GM21367 (cell line): ENCODE measurements at regions not wholly inside any gene's neighbourhood (a gene's known extent, or its start where the extent isn't known, plus 50 kb on each side); places are given as distances from the start of the nearest gene placed in this dataset.
"Not testable (repeated sequence)": the region's sequence is repeated elsewhere in the genome, so short reads cannot be mapped to it uniquely, and the experiment has no call there.

Source experiments
- ATAC-seq: cut with Tn5 transposase; IDR thresholded peaks from one replicate; pipeline ENCODE4 v1.9.1; 2021; ENCODE audit not compliant: unreplicated experiment

GRCh38 chr4:3878678-3879077, 112.5 kb downstream of the ADRA2C start:
- no peak for ATAC-seq

- ATAC-seq, result no peak
Measured at GRCh38 chr4:3879681-3880614, 113.8 kb downstream of the ADRA2C start.

- no peak for ATAC-seq
Measured at GRCh38 chr4:3880615-3881120, 114.5 kb downstream of the ADRA2C start.

GRCh38 chr4:3882316-3882885, 116.2 kb downstream of the ADRA2C start:
- not testable (repeated sequence) for ATAC-seq

- ATAC-seq, result not testable (repeated sequence)
Measured at GRCh38 chr4:3884261-3884660, 118.1 kb downstream of the ADRA2C start.

- not testable (repeated sequence) for ATAC-seq
Measured at GRCh38 chr4:3893590-3893989, 127.4 kb downstream of the ADRA2C start.

GRCh38 chr4:3894086-3894959, 128.1 kb downstream of the ADRA2C start:
- ATAC-seq, result not testable (repeated sequence)

GRCh38 chr4:3896441-3896840, 130.3 kb downstream of the ADRA2C start:
- no peak for ATAC-seq

GRCh38 chr4:3896871-3897578, 130.8 kb downstream of the ADRA2C start:
- ATAC-seq, result not testable (repeated sequence)

GRCh38 chr4:3898098-3898497, 131.9 kb downstream of the ADRA2C start:
- no peak for ATAC-seq

GRCh38 chr4:3898928-3899327, 132.7 kb downstream of the ADRA2C start:
- ATAC-seq, result not testable (repeated sequence)

- not testable (repeated sequence) for ATAC-seq
Measured at GRCh38 chr4:3904264-3904955, 138.2 kb downstream of the ADRA2C start.

GRCh38 chr4:3909616-3910015, 143.4 kb downstream of the ADRA2C start:
- not testable (repeated sequence) for ATAC-seq

GRCh38 chr4:3910161-3910950, 144.2 kb downstream of the ADRA2C start:
- ATAC-seq, result not testable (repeated sequence)

- no peak for ATAC-seq
Measured at GRCh38 chr4:3911252-3911856, 145.2 kb downstream of the ADRA2C start.

GRCh38 chr4:3914511-3914910, 148.3 kb downstream of the ADRA2C start:
- not testable (repeated sequence) for ATAC-seq

- not testable (repeated sequence) for ATAC-seq
Measured at GRCh38 chr4:3919509-3919908, 153.3 kb downstream of the ADRA2C start.

- not testable (repeated sequence) for ATAC-seq
Measured at GRCh38 chr4:3921902-3922301, 155.7 kb downstream of the ADRA2C start.

GRCh38 chr4:3925841-3926240, 159.7 kb downstream of the ADRA2C start:
- ATAC-seq, result not testable (repeated sequence)
